GM20000 (cell line): ENCODE measurements at regions not wholly inside any gene's neighbourhood (a gene's known extent, or its start where the extent isn't known, plus 50 kb on each side); places are given as distances from the start of the nearest gene placed in this dataset.
"Not testable (repeated sequence)": the region's sequence is repeated elsewhere in the genome, so short reads cannot be mapped to it uniquely, and the experiment has no call there.

Experiments
- DNase-seq: peaks from one replicate; pipeline ENCODE4 v3.0.0; 2012; ENCODE audit warnings: low spot score
- CTCF ChIP-seq: IDR thresholded peaks from 2 replicates; pipeline ENCODE4 v1.5.1; 2012; ENCODE audit warnings: mild to moderate bottlenecking, control low read depth; ENCODE audit errors: extremely low read depth, missing control alignments

DNA sequence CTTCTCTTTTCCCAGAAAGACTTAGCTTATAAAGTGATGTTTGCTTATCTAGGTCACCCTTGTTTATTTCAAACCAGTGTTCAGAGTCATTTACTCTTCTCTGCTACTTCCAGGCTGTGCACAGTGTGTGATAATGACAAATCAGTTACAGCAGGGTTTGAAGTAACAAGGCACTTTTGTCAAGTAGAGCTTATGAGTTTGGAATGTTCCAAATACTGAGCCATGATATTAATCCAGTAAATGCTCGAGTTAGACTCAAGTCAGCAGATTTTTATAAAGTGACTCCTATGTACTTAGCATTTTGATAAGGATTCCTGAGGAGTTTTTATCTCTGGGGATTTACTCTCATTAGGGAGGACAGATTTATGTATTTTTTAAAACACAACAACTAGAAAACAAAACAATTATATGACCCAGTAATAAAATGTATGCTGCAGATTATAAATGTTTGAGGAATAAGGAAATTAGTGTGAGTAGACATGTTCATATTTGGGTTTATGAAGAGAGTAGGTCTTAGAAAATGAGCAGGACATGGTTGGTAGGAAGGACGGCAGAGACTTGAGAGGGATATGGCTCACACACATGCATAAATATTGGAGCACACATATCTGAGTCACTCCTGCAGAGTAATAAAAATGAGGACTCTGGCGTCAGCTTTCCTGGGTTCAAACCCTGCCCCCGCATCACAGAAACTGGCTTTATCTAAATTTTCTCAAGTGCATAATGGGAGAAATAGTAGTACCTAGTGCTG is 271.2 kb downstream of the FBXO8 start:
- no peak for DNase-seq

DNA sequence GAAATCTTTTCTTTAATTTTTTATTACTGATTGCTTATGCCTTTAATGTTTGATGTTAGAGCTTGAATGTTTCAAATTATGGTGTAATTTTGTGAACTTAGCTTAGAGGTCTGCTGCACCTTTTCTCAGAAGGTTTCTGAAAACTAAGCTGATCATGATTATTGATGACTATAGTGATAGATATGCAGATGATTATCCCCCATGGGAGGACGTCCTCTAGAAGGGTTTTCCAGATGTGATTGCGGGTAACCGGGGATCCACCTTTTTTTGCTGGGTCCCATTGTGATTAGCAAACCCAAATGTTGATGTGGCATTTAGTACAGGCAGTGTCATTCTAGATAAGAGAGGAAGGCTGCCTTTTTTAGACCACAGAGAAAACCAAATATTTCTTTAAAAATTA is 272.9 kb downstream of the FBXO8 start:
- no peak for TF ChIP-seq CTCF
- DNase-seq = no peak

More for the DNA sequence above, 271.2 kb downstream of the FBXO8 start:
- no peak for TF ChIP-seq CTCF

- no peak for DNase-seq
- no peak for TF ChIP-seq CTCF
Measured at GRCh38 chr4:174009686-174010451, 273.6 kb downstream of the FBXO8 start.

DNA sequence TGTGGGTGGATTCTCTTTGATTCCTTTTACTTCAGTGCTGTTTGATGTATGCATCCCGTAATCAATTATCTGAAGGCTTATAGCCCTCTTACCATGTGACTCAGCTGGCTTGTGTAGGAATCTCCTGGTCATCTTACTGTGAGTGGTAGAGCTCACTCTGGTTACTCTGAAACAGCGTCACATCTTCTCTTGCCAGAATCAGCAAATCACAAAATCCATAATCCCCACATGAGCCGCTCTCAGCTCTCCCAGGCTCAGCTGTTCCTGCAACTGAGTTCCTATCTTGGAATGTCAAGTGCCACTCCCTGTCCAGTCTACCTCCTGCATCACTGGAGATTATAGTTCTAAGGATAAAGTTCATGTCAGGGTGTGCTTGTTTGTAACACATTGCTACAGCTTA is 278.0 kb downstream of the FBXO8 start:
- no peak for TF ChIP-seq CTCF
- DNase-seq = no peak

- no peak for DNase-seq
- no peak for TF ChIP-seq CTCF
Measured at GRCh38 chr4:173998471-173999144, 284.9 kb downstream of the FBXO8 start.

- DNase-seq = not testable (repeated sequence)
Measured at GRCh38 chr4:173995779-173996178, 287.7 kb downstream of the FBXO8 start.

DNA sequence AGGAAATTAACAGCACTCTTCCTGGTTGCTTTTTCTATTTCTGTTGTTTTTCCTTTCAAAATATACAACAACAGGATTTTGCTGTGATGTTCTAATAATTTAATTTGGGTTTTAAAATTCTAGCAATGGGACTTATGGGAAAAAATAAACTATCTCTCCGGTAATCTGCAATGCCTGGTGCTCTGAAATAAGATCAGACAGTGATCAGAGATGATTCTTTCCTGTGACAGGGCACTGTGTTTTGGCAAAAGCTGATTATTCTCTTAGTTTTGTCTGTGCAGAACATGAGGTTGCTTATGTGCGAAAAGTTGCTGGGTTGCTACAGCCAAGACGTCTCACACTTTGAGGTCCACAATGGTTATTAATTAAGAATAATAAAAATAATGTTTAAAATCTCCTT is 291.7 kb downstream of the FBXO8 start:
- no peak for DNase-seq
- TF ChIP-seq CTCF = no peak
